Calu3 (cell line): ENCODE measurements at regions not wholly inside any gene's neighbourhood (a gene's known extent, or its start where the extent isn't known, plus 50 kb on each side); places are given as distances from the start of the nearest gene placed in this dataset.

ENCODE experiments used
- BruUV-seq: library from RNA; stranded (reverse); fragments of 400-500 nt; replicated peaks from 2 replicates; lab custom pipeline; 2021; lab: Mats Ljungman, UMichigan
- CTCF ChIA-PET: fragments of 300-600 bp; sonication (Branson Sonifier 250); formaldehyde crosslinking; loops from one replicate; lab custom pipeline; 2022; ENCODE audit warnings: antibody characterized with exemption; lab: Charles Lee
- DNase-seq: peaks from one replicate; pipeline ENCODE4 v3.0.0; 2022
- H3K27ac Mint-ChIP-seq: one replicate; pipeline ENCODE4 v1.8.0; 2022; ENCODE audit warnings: mixed read lengths; ENCODE audit not compliant: unreplicated experiment
- H3K27me3 Mint-ChIP-seq: one replicate; pipeline ENCODE4 v1.8.0; 2022; ENCODE audit warnings: mixed read lengths; ENCODE audit not compliant: unreplicated experiment
- H3K36me3 Mint-ChIP-seq: one replicate; pipeline ENCODE4 v1.8.0; 2022; ENCODE audit warnings: mild to moderate bottlenecking, moderate library complexity, mixed read lengths; ENCODE audit not compliant: insufficient read depth, unreplicated experiment
- H3K4me1 Mint-ChIP-seq: one replicate; pipeline ENCODE4 v1.8.0; 2022; ENCODE audit warnings: mild to moderate bottlenecking, low read depth, mixed read lengths; ENCODE audit not compliant: unreplicated experiment
- H3K4me3 Mint-ChIP-seq: one replicate; pipeline ENCODE4 v1.8.0; 2022; ENCODE audit warnings: mild to moderate bottlenecking, low read depth, moderate library complexity, mixed read lengths; ENCODE audit not compliant: unreplicated experiment
- H3K9me3 Mint-ChIP-seq: one replicate; pipeline ENCODE4 v1.8.0; 2022; ENCODE audit warnings: low read depth, mixed read lengths; ENCODE audit not compliant: unreplicated experiment
- CTCF ChIP-seq: fragments of 200-600 bp; IDR thresholded peaks from one replicate; pipeline ENCODE4 v1.8.0; 2022; ENCODE audit warnings: antibody characterized with exemption; ENCODE audit not compliant: unreplicated experiment
- intact Hi-C: fragments of 100-400 bp; cut with micrococcal nuclease; formaldehyde crosslinking; loops from one replicate; pipeline ENCODE4 v1.10.0; 2022; ENCODE audit not compliant: unreplicated experiment

- no peak for DNase-seq
- H3K27me3 Mint-ChIP-seq, result no peaks in the 10 kb centered on the region
Measured at GRCh38 chr11:115894176-115894575, 390.0 kb upstream of the CADM1 start.

DNA sequence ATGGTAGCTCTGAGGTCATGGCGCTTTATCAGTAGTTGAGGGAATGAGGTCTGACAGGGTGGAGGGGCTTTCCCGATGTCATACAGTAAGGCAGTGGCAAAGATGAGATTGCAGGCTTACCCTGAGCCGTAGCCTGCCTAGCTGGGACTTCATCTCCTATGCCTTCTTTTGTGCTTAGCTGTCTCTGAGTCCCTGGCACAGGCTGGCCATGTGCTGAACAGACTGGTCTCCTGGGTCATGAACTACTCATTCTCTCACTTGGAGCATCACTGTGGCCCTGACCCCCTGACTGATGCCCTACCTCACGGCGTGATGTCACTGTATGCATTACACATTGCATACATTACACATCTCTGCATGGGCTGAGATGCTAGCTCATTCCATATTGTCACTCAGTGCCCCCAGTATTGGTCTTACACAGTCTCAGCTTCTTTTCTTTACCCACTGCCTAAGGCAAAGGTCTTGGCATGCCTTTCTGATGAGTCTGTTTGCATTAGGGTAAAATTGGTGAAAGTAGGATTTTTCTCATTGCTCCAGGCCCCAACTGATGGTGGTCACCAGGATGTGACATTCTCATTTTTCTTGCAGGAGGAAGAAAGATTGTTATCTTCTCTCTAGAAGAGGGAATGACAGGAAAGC is 389.4 kb upstream of the CADM1 start:
- BruUV-seq, result no TSS peak
- DNase-seq, result no peak
- TF ChIP-seq CTCF, result no peak
- peaks cover 2% of the 10 kb centered on the region for H3K27me3 Mint-ChIP-seq
- intact Hi-C loops, result no loop called here
- no peaks in the 10 kb centered on the region for H3K4me1 Mint-ChIP-seq
- CTCF ChIA-PET, result no interaction called here
- H3K4me3 Mint-ChIP-seq, result no peak overlapping the region
- H3K36me3 Mint-ChIP-seq, result no peaks in the 10 kb centered on the region
- peaks cover 6% of the 10 kb centered on the region for H3K9me3 Mint-ChIP-seq
- H3K27ac Mint-ChIP-seq, result no peak overlapping the region

More at GRCh38 chr11:115894176-115894575, 390.0 kb upstream of the CADM1 start:
- H3K4me3 Mint-ChIP-seq, result no peak overlapping the region
- CTCF ChIA-PET, result no interaction called here
- no peak for TF ChIP-seq CTCF
- intact Hi-C loops, result no loop called here
- peaks cover 6% of the 10 kb centered on the region for H3K9me3 Mint-ChIP-seq
- no peak overlapping the region for H3K27ac Mint-ChIP-seq
- no peaks in the 10 kb centered on the region for H3K36me3 Mint-ChIP-seq
- no TSS peak for BruUV-seq
- H3K4me1 Mint-ChIP-seq, result no peaks in the 10 kb centered on the region

- Mint-ChIP-seq H3K9me3 (peaks cover 11% of the 10 kb centered on the region), H3K36me3 (no peaks in the 10 kb centered on the region), H3K27ac (no peak overlapping the region), H3K4me1 (no peaks in the 10 kb centered on the region), H3K4me3 (no peak overlapping the region), H3K27me3 (peaks cover 8% of the 10 kb centered on the region)
- BruUV-seq, result no TSS peak
- CTCF ChIA-PET, result no interaction called here
- no peak for DNase-seq
- intact Hi-C loops, result no loop called here
- TF ChIP-seq CTCF, result no peak
Measured at GRCh38 chr11:115892016-115892415, 387.8 kb upstream of the CADM1 start.

DNA sequence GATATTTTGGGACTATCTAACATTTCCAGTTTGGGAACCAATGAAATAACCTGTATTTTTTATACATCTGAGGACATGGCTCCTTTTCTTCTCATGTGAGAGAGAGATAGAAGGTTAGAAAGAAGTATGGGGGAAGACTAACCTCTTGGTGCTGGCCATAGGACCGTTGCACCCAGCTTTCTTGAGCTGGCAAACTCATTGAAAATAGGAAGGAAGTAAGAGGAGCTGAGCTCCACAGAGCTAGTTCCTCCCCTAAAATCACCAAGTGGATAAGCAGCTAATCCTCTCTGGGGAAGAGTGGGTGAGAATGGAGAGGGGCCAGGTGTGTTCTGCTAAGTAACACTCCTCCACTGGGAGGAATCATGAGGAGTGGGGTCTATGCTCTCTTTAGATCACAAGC is 387.4 kb upstream of the CADM1 start:
- no TSS peak for BruUV-seq
- no peaks in the 10 kb centered on the region for H3K36me3 Mint-ChIP-seq
- peaks cover 8% of the 10 kb centered on the region for H3K27me3 Mint-ChIP-seq
- DNase-seq, result no peak
- no peak for TF ChIP-seq CTCF
- intact Hi-C loops, result no loop called here
- H3K27ac Mint-ChIP-seq, result no peak overlapping the region
- H3K4me1 Mint-ChIP-seq, result no peaks in the 10 kb centered on the region
- H3K9me3 Mint-ChIP-seq, result peaks cover 11% of the 10 kb centered on the region
- no peak overlapping the region for H3K4me3 Mint-ChIP-seq
- CTCF ChIA-PET, result no interaction called here
